Epithelial cell of esophagus (primary cell): ENCODE measurements at regions not wholly inside any gene's neighbourhood (a gene's known extent, or its start where the extent isn't known, plus 50 kb on each side); places are given as distances from the start of the nearest gene placed in this dataset.

Source experiments
- DNase-seq: peaks from one replicate; pipeline ENCODE4 v3.0.0; 2010; ENCODE audit warnings: low read depth
- H3K4me3 ChIP-seq: 2 replicates; pipeline ENCODE4 v1.5.1; 2011; ENCODE audit warnings: mild to moderate bottlenecking, low read length, control low read depth
- TF ChIP-seq, protein P1 (sequence below): IDR thresholded peaks from 2 replicates; pipeline ENCODE4 v1.5.1; 2011; ENCODE audit warnings: low read depth, mild to moderate bottlenecking, low read length, control low read depth, inconsistent platforms; ENCODE audit not compliant: insufficient read depth; ENCODE audit errors: missing control alignments

DNA sequence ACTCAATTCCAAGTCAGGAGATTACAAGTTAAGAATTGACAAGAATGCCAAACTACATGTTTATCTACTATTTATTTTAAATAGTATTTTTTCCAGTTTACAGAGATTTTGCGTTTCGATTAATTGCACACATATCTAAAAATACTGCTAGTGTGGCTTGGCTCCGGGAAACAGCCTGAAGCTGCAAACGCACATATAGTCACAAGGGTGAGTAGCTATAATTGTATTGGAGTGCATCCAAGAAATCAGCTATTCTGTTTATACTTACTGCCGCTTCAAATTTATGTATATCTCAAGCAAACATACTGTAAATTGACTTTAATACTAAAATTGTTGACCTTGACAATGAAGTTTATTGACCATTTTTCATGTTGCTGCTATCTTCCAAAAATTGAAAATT lies 77.0 kb upstream of the PLSCR5 start:
- H3K4me3 ChIP-seq: no peak overlapping the region
- DNase-seq: peak; percentile 14
- TF ChIP-seq, protein P1, sequence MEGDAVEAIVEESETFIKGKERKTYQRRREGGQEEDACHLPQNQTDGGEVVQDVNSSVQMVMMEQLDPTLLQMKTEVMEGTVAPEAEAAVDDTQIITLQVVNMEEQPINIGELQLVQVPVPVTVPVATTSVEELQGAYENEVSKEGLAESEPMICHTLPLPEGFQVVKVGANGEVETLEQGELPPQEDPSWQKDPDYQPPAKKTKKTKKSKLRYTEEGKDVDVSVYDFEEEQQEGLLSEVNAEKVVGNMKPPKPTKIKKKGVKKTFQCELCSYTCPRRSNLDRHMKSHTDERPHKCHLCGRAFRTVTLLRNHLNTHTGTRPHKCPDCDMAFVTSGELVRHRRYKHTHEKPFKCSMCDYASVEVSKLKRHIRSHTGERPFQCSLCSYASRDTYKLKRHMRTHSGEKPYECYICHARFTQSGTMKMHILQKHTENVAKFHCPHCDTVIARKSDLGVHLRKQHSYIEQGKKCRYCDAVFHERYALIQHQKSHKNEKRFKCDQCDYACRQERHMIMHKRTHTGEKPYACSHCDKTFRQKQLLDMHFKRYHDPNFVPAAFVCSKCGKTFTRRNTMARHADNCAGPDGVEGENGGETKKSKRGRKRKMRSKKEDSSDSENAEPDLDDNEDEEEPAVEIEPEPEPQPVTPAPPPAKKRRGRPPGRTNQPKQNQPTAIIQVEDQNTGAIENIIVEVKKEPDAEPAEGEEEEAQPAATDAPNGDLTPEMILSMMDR: no peak

DNA sequence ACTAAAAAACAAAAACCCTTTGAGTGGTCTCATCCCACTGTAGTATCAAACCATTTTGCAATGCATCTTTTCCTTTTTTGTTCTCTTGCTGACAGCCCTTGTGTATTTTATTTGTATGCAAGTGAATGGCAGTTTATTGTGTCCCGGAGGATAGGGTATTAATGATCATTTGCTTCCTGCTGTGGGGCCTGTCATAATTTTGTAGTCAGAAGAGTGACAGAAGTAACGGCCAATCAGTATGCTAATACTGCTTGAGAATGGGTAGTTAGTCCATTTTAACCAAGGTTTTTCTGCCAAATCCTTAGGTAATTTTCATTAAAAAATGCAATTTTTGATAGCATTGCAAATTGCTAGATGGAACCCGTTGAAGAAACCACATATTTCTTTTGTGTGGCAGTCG lies 75.5 kb upstream of the PLSCR5 start:
- DNase-seq: no peak
- H3K4me3 ChIP-seq: no peak overlapping the region
- TF ChIP-seq, protein P1: no peak

DNA sequence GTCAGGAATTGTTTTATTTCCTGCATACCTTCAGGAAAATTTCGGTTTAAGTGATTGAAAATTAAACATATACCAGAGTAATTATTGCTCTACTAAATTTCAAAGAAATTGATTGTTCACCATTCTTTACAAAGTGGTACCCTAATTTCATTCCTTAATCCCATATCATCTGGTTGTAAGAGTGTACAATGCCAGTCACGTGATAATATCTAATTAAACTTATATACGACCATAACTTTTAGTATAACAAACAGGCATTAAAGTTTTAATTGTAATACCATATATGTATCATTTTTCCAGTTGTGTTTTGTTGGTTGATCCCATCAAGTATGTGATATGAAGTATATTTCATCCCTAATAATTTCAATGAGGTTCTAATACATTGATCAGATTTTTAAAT lies 74.8 kb upstream of the PLSCR5 start:
- TF ChIP-seq, protein P1: no peak
- no peak for DNase-seq
- no peak overlapping the region for H3K4me3 ChIP-seq

DNA sequence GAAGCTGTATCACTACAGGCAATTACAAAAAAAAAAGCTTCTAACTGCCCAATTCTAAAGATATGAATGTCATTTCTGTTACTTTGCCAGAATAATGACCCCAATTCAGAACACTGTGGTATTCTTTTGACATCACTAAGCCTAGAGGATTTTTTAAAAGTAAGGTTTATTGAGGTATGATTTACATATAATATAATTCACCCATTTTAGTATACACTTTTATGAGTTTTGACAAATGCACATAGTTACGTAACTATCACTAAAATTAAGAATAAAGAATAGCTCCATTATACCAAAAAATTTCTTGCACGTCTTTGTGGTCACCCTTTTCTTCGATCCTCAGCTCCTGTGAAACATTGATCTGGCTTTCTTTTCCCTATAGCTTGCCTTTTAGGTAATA lies 74.0 kb upstream of the PLSCR5 start:
- TF ChIP-seq, protein P1: no peak
- H3K4me3 ChIP-seq: no peak overlapping the region
- DNase-seq: no peak

DNA sequence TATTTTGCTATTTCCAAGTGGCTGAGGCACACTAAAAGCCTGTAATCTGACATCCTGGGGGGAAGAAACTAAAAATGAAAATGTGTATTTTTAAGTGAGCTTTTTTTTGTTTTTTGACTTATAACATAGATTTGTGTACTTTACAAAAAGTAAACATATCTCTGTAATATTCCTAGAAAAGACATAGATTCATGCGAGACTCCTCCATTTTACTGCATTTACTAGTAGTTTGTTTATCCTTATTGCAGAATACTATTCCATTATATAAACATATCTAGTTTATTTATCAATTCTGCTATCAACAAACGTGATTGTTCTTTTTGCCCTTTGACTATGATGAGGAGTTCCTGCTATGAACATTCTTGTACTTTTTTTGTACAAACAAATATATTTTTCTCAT lies 67.8 kb upstream of the PLSCR5 start:
- no peak for DNase-seq
- H3K4me3 ChIP-seq: no peak overlapping the region
- TF ChIP-seq, protein P1: no peak

DNA sequence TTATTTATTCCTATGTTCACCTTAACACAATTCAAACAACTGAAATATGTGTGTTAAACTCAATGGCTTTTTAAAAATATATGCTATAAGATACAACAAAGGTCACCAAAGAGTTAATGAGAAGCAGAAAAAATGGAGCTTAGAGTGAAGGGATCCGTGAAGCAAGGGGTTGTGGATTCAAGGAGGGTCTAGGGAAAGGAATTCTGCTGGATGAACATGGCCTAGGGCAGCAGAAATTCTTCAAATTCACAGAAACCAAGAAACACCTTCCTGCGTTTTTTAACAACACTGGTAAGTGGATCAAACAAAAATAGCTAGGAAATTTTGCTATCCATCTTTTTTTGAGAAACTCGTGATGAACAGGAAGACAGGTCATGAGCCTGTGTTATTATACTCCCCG lies 59.3 kb upstream of the PLSCR5 start:
- no peak for DNase-seq
- no peak overlapping the region for H3K4me3 ChIP-seq
- TF ChIP-seq, protein P1: no peak

DNA sequence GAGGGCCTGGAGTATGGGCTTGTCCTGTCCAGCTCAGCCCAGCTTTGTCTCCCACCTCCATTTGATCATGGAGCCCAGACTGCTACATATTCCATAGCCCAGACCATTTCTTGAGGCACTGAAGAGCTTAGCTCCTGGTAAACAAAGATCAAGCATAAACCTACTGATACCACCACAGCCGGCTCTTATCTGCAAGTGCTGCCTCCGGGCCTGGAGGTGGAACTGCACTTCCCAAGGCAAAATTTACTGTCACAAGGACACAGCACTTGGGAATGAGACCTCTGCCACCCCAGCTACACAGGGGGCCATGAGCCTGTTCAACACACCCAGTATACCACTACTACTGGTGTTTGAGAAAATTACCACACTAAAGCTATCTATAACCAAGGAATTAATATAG lies 53.7 kb upstream of the PLSCR5 start:
- H3K4me3 ChIP-seq: no peak overlapping the region
- no peak for DNase-seq
- TF ChIP-seq, protein P1: no peak
